Panc1 (cell line): ENCODE measurements at regions not wholly inside any gene's neighbourhood (a gene's known extent, or its start where the extent isn't known, plus 50 kb on each side); places are given as distances from the start of the nearest gene placed in this dataset.

Source experiments
- ATAC-seq: fragments of 200-7000 bp; cut with Tn5 transposase; 2 replicates; pipeline ENCODE4 v1.9.1; 2020; ENCODE audit warnings: mild to moderate bottlenecking, moderate library complexity
- BruUV-seq: library from RNA; stranded (reverse); fragments of 400-500 nt; replicated peaks from 2 replicates; lab custom pipeline; 2021; lab: Mats Ljungman, UMichigan
- CTCF ChIA-PET: fragments of 300-600 bp; sonication (Branson Sonifier 250); formaldehyde crosslinking; loops from one replicate; lab custom pipeline; 2022; ENCODE audit warnings: antibody characterized with exemption; lab: Charles Lee
- POLR2A ChIA-PET: fragments of 300-600 bp; sonication (Branson Sonifier 250); formaldehyde crosslinking; loops from one replicate; lab custom pipeline; 2022; ENCODE audit warnings: antibody characterized with exemption; lab: Charles Lee
- DNase-seq: peaks from one replicate; pipeline ENCODE4 v3.0.0-alpha.2; 2010; ENCODE audit warnings: low read depth, low spot score
- H3K27ac ChIP-seq: 2 replicates; pipeline ENCODE4 v1.5.1; 2011; ENCODE audit warnings: mild to moderate bottlenecking, low read length, inconsistent platforms
- H3K27me3 ChIP-seq: fragments of 200-500 bp; sonication (Bioruptor generic); 2 replicates; pipeline ENCODE4 v1.6.0; 2014; ENCODE audit warnings: low read length, inconsistent platforms; ENCODE audit not compliant: control insufficient read depth, insufficient read depth
- H3K36me3 ChIP-seq: fragments of 200-500 bp; sonication (Bioruptor generic); 2 replicates; pipeline ENCODE4 v1.5.1; 2014; ENCODE audit warnings: inconsistent platforms, mild to moderate bottlenecking, low read length, moderate library complexity; ENCODE audit not compliant: control insufficient read depth, insufficient read depth
- H3K4me1 ChIP-seq: 2 replicates; pipeline ENCODE4 v1.5.1; 2011; ENCODE audit warnings: inconsistent platforms, mild to moderate bottlenecking, low read length, moderate library complexity; ENCODE audit not compliant: control insufficient read depth, insufficient read depth
- H3K4me3 ChIP-seq, 2 experiments: 2 replicates each; pipeline ENCODE4 v1.5.1; 2011 to 2012; ENCODE audit warnings: low read depth in 2 of 2, low read length in 2 of 2, mild to moderate bottlenecking in 2 of 2, inconsistent platforms in 1 of 2, moderate library complexity in 1 of 2
- H3K9me3 ChIP-seq: fragments of 200-500 bp; sonication (Bioruptor generic); 2 replicates; pipeline ENCODE4 v1.5.1; 2014; ENCODE audit warnings: low read depth, mild to moderate bottlenecking, inconsistent platforms, low read length, moderate library complexity; ENCODE audit not compliant: control insufficient read depth, insufficient read depth
- CTCF ChIP-seq: fragments of 450-650 bp; IDR thresholded peaks from 2 replicates; pipeline ENCODE4 v1.5.1; 2017; ENCODE audit warnings: mild to moderate bottlenecking
- POLR2AphosphoS5 ChIP-seq: IDR thresholded peaks from 2 replicates; pipeline ENCODE4 v1.6.1; 2012; ENCODE audit warnings: mild to moderate bottlenecking, low read depth, low read length, moderate library complexity
- REST ChIP-seq, 2 experiments: IDR thresholded peaks; 2 replicates each; pipeline ENCODE4 v1.6.1; 2011 to 2012; ENCODE audit warnings: low read depth in 2 of 2, control low read depth in 1 of 2, low read length in 1 of 2, mild to moderate bottlenecking in 1 of 2, moderate library complexity in 1 of 2; ENCODE audit not compliant: insufficient read depth in 1 of 2
- SIN3A ChIP-seq: IDR thresholded peaks from 2 replicates; pipeline ENCODE4 v1.6.1; 2012; ENCODE audit warnings: low read depth, mild to moderate bottlenecking, low read length, moderate library complexity, borderline replicate concordance; ENCODE audit not compliant: insufficient read depth
- TCF7L2 ChIP-seq: IDR thresholded peaks from 2 replicates; pipeline ENCODE4 v1.6.1; 2011; ENCODE audit warnings: mild to moderate bottlenecking, low read depth, low read length, inconsistent platforms
- in situ Hi-C: cut with HindIII; loops from 2 replicates; pipeline ENCODE4 v1.10.0; 2016; ENCODE audit warnings: low sequenced_read_pairs, low pct_unique_long_range_greater_than_20kb
- intact Hi-C: fragments of 100-400 bp; cut with micrococcal nuclease; formaldehyde crosslinking; loops from one replicate; pipeline ENCODE4 v1.10.0; 2022; ENCODE audit not compliant: unreplicated experiment

GRCh38 chr5:4698596-4698995 is 441.5 kb upstream of the ADAMTS16 start:
- Histone ChIP-seq H3K9me3 (no peaks in the 10 kb centered on the region), H3K27ac (no peak overlapping the region), H3K4me1 (no peaks in the 10 kb centered on the region), H3K27me3 (no peaks in the 10 kb centered on the region; the same call in 1 of the 2 replicates), H3K4me3 (no peak overlapping the region), H3K36me3 (no peaks in the 10 kb centered on the region)
- no peak for DNase-seq
- ChIA-PET CTCF (no interaction called here), POLR2A (no interaction called here)
- no peak for TF ChIP-seq CTCF
- no peak for TF ChIP-seq SIN3A
- no peak for TF ChIP-seq POLR2AphosphoS5
- TF ChIP-seq TCF7L2 = no peak
- TF ChIP-seq REST (IDR thresholded peaks at IDR 0.05; ENCODE audit: insufficient read depth in 1 of 2, low read depth in 2 of 2, low read length in 1 of 2) = no peak
- ATAC-seq = no peak
- intact Hi-C loops (no loop called here), in situ Hi-C loops (no loop called here)
- no TSS peak for BruUV-seq

GRCh38 chr5:4699592-4699991 is 440.5 kb upstream of the ADAMTS16 start:
- CTCF ChIA-PET = no interaction called here
- Histone ChIP-seq H3K4me1 (no peaks in the 10 kb centered on the region), H3K4me3 (no peak overlapping the region), H3K36me3 (no peaks in the 10 kb centered on the region), H3K27me3 (no peaks in the 10 kb centered on the region; the same call in 1 of the 2 replicates), H3K27ac (no peak overlapping the region), H3K9me3 (no peaks in the 10 kb centered on the region)
- no TSS peak for BruUV-seq
- intact Hi-C loops = no loop called here
- DNase-seq (no peak), ATAC-seq (no peak)
- POLR2A ChIA-PET = interaction anchor here (0.6 kb wide), 1 partner anchor 655 kb away, joined by 5 read pairs; no protein-coding TSS in a partner anchor
- in situ Hi-C loops = no loop called here
- no peak for TF ChIP-seq TCF7L2
- TF ChIP-seq CTCF = no peak
- TF ChIP-seq SIN3A = no peak
- TF ChIP-seq REST (IDR thresholded peaks at IDR 0.05; ENCODE audit: insufficient read depth in 1 of 2, low read depth in 2 of 2, low read length in 1 of 2) = no peak
- TF ChIP-seq POLR2AphosphoS5 = no peak
